HepG2 (cell line): ENCODE measurements at regions not wholly inside any gene's neighbourhood (a gene's known extent, or its start where the extent isn't known, plus 50 kb on each side); places are given as distances from the start of the nearest gene placed in this dataset.

ENCODE experiments used
- CHCHD3 ChIP-seq: sonication (generic); formaldehyde crosslinking; IDR thresholded peaks from 2 replicates; pipeline ENCODE4 v1.8.0; 2022; ENCODE audit warnings: mild to moderate bottlenecking, missing genetic modification reagents, moderate library complexity
- CREB1 ChIP-seq, 2 experiments: fragments of 450-650 bp in 1 of 2; IDR thresholded peaks; 2 replicates each; pipeline ENCODE4 v1.6.1; 2016 to 2017; ENCODE audit warnings: control low read depth in 1 of 2, mild to moderate bottlenecking in 1 of 2, missing compliant biosample characterization in 1 of 2, missing genetic modification characterization in 1 of 2
- ELK4 ChIP-seq: sonication (generic); formaldehyde crosslinking; IDR thresholded peaks from 2 replicates; pipeline ENCODE4 v1.9.0; 2021; ENCODE audit warnings: missing genetic modification reagents, borderline replicate concordance
- KAT7 ChIP-seq: IDR thresholded peaks from 2 replicates; pipeline ENCODE4 v1.6.1; 2018; ENCODE audit warnings: borderline replicate concordance, missing compliant biosample characterization
- KDM5B ChIP-seq: sonication (generic); formaldehyde crosslinking; IDR thresholded peaks from 2 replicates; pipeline ENCODE4 v1.4.0; 2020; ENCODE audit warnings: missing genetic modification reagents, mild to moderate bottlenecking, borderline replicate concordance
- SAP130 ChIP-seq: IDR thresholded peaks from 2 replicates; pipeline ENCODE4 v1.6.1; 2016; ENCODE audit warnings: low read depth
- XRCC5 ChIP-seq: fragments of 200-400 bp; formaldehyde crosslinking; optimal IDR thresholded peaks from 2 replicates; pipeline ENCODE3; 2017; ENCODE audit warnings: mild to moderate bottlenecking, low read length
- ZKSCAN5 ChIP-seq: sonication (generic); formaldehyde crosslinking; IDR thresholded peaks from 2 replicates; pipeline ENCODE4 v1.5.1; 2020; ENCODE audit warnings: mild to moderate bottlenecking, missing genetic modification reagents
- ZNF660 ChIP-seq: sonication (generic); formaldehyde crosslinking; IDR thresholded peaks from 2 replicates; pipeline ENCODE4 v1.5.1; 2020; ENCODE audit warnings: mild to moderate bottlenecking, low read depth, missing genetic modification reagents, borderline replicate concordance
- ZSCAN29 ChIP-seq: sonication (generic); formaldehyde crosslinking; conservative IDR thresholded peaks from 2 replicates; pipeline ENCODE4 v1.4.0; 2020; ENCODE audit warnings: mild to moderate bottlenecking, missing genetic modification reagents
- TF ChIP-seq, protein P1 (sequence below): sonication (generic); formaldehyde crosslinking; IDR thresholded peaks from 2 replicates; pipeline ENCODE4 v1.5.0; 2020; ENCODE audit warnings: mild to moderate bottlenecking, missing genetic modification reagents, moderate library complexity
- TF ChIP-seq, protein P2 (sequence below): sonication (generic); formaldehyde crosslinking; IDR thresholded peaks from 2 replicates; pipeline ENCODE4 v1.4.0; 2020; ENCODE audit warnings: mild to moderate bottlenecking, low read depth, missing genetic modification reagents
- TF ChIP-seq, protein P3 (sequence below): IDR thresholded peaks from 2 replicates; pipeline ENCODE4 v1.6.1; 2016; ENCODE audit warnings: missing biosample characterization, missing genetic modification reagents, low read depth

DNA sequence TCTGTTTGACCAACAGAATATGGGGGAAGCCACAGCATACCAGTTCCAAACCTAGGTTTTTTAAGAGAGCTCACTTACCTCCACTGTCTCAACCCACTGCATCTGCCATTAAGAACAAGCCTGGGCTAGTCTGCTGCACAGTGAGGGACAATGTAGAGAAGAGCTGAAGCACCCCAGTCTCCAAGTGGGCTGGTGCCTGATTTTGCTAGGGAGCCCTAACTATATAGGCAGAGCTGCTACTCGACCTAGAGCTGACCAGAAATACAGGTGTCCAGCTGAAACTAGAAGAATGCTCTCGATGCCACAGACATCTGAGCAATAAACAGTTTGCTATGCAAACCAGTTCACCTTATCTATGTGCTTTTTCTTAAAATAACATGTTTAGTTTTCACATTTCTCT lies 106.9 kb upstream of the BET1 start:
- TF ChIP-seq KAT7 (CRISPR knock-in tag) = no peak
- no peak for TF ChIP-seq CREB1 (IDR thresholded peaks at IDR 0.05)
- TF ChIP-seq CREB1 (CRISPR knock-in tag; IDR thresholded peaks at IDR 0.05) = no peak
- TF ChIP-seq CHCHD3 (CRISPR knock-in tag) = no peak
- TF ChIP-seq ELK4 (CRISPR knock-in tag) = no peak
- TF ChIP-seq, protein P1, sequence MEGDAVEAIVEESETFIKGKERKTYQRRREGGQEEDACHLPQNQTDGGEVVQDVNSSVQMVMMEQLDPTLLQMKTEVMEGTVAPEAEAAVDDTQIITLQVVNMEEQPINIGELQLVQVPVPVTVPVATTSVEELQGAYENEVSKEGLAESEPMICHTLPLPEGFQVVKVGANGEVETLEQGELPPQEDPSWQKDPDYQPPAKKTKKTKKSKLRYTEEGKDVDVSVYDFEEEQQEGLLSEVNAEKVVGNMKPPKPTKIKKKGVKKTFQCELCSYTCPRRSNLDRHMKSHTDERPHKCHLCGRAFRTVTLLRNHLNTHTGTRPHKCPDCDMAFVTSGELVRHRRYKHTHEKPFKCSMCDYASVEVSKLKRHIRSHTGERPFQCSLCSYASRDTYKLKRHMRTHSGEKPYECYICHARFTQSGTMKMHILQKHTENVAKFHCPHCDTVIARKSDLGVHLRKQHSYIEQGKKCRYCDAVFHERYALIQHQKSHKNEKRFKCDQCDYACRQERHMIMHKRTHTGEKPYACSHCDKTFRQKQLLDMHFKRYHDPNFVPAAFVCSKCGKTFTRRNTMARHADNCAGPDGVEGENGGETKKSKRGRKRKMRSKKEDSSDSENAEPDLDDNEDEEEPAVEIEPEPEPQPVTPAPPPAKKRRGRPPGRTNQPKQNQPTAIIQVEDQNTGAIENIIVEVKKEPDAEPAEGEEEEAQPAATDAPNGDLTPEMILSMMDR (CRISPR knock-in tag) = no peak
- TF ChIP-seq, protein P2, sequence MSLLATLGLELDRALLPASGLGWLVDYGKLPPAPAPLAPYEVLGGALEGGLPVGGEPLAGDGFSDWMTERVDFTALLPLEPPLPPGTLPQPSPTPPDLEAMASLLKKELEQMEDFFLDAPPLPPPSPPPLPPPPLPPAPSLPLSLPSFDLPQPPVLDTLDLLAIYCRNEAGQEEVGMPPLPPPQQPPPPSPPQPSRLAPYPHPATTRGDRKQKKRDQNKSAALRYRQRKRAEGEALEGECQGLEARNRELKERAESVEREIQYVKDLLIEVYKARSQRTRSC (CRISPR knock-in tag) = no peak
- TF ChIP-seq XRCC5 = no peak
- TF ChIP-seq, protein P3, sequence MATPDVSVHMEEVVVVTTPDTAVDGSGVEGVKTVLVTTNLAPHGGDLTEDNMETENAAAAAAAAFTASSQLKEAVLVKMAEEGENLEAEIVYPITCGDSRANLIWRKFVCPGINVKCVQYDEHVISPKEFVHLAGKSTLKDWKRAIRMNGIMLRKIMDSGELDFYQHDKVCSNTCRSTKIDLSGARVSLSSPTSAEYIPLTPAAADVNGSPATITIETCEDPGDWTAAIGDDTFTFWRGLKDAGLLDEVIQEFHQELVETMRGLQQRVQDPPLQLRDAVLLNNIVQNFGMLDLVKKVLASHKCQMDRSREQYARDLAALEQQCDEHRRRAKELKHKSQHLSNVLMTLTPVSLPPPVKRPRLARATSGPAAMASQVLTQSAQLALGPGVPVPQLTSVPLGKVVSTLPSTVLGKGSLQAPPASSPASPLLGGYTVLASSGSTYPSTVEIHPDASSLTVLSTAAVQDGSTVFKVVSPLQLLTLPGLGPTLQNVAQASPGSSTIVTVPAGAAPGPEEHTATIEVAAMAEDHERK (CRISPR knock-in tag) = no peak
- TF ChIP-seq SAP130 = no peak
- no peak for TF ChIP-seq ZKSCAN5 (CRISPR knock-in tag)
- no peak for TF ChIP-seq ZSCAN29
- no peak for TF ChIP-seq ZNF660 (CRISPR knock-in tag)
- no peak for TF ChIP-seq KDM5B (CRISPR knock-in tag)
